NOMO-1 treated with DMSO at 0.1 percent for 48 hours (cell line): ENCODE measurements at regions not wholly inside any gene's neighbourhood (a gene's known extent, or its start where the extent isn't known, plus 50 kb on each side); places are given as distances from the start of the nearest gene placed in this dataset.

Experiments
- DNase-seq: peaks from one replicate; lab custom pipeline; 2025; ENCODE audit not compliant: unreplicated experiment; lab: John Stamatoyannopoulos, UW

- DNase-seq: no peak
Measured at GRCh38 chr5:174159327-174160114, 114.0 kb downstream of the NSG2 start.

GRCh38 chr5:174165406-174165805 is 119.9 kb downstream of the NSG2 start:
- DNase-seq: no peak

GRCh38 chr5:174166231-174167079 is 120.9 kb downstream of the NSG2 start:
- DNase-seq: no peak

GRCh38 chr5:174167080-174167910 is 121.8 kb downstream of the NSG2 start:
- no peak for DNase-seq

- DNase-seq: no peak
Measured at GRCh38 chr5:174172152-174172551, 126.6 kb downstream of the NSG2 start.

GRCh38 chr5:174172566-174172965 is 127.1 kb downstream of the NSG2 start:
- DNase-seq: no peak

- no peak for DNase-seq
Measured at GRCh38 chr5:174173766-174174165, 128.3 kb downstream of the NSG2 start.

- DNase-seq: no peak
Measured at GRCh38 chr5:174175716-174176268, 130.3 kb downstream of the NSG2 start.

GRCh38 chr5:174176511-174176910 is 131.0 kb downstream of the NSG2 start:
- DNase-seq: no peak

- DNase-seq: no peak
Measured at GRCh38 chr5:174177531-174177930, 132.0 kb downstream of the NSG2 start.

- DNase-seq: no peak
Measured at GRCh38 chr5:174177976-174178605, 132.6 kb downstream of the NSG2 start.

- DNase-seq: no peak
Measured at GRCh38 chr5:174180639-174181038, 135.1 kb downstream of the NSG2 start.

- DNase-seq: no peak
Measured at GRCh38 chr5:174182111-174182510, 136.6 kb downstream of the NSG2 start.

GRCh38 chr5:174183701-174184100 is 138.2 kb downstream of the NSG2 start:
- DNase-seq: no peak

GRCh38 chr5:174185506-174185905 is 140.0 kb downstream of the NSG2 start:
- DNase-seq: no peak

GRCh38 chr5:174186096-174186695 is 140.7 kb downstream of the NSG2 start:
- no peak for DNase-seq

GRCh38 chr5:174187001-174187400 is 141.5 kb downstream of the NSG2 start:
- no peak for DNase-seq

- no peak for DNase-seq
Measured at GRCh38 chr5:174187481-174187880, 142.0 kb downstream of the NSG2 start.

GRCh38 chr5:174188295-174188694 is 142.8 kb downstream of the NSG2 start:
- no peak for DNase-seq
